Karpas-422 (cell line): ENCODE measurements at regions not wholly inside any gene's neighbourhood (a gene's known extent, or its start where the extent isn't known, plus 50 kb on each side); places are given as distances from the start of the nearest gene placed in this dataset.

Source experiments
- DNase-seq: peaks from one replicate; pipeline ENCODE4 v3.0.0-alpha.2; 2015
- H2AFZ ChIP-seq: fragments of 200-600 bp; sonication (generic); 2 replicates; pipeline ENCODE4 v1.6.1; 2014; ENCODE audit warnings: antibody characterized with exemption, low read length, mixed read lengths
- H3K27ac ChIP-seq: fragments of 200-600 bp; sonication (generic); 2 replicates; pipeline ENCODE4 v1.5.1; 2014; ENCODE audit warnings: mild to moderate bottlenecking, low read length, moderate library complexity
- H3K27me3 ChIP-seq: fragments of 200-600 bp; sonication (generic); 2 replicates; pipeline ENCODE4 v1.6.1; 2014; ENCODE audit warnings: low read length, mixed read lengths
- H3K36me3 ChIP-seq: fragments of 200-600 bp; sonication (generic); 2 replicates; pipeline ENCODE4 v1.6.1; 2014; ENCODE audit warnings: low read length, mixed read lengths; ENCODE audit not compliant: insufficient read depth
- H3K4me1 ChIP-seq: fragments of 200-600 bp; sonication (generic); 2 replicates; pipeline ENCODE4 v1.6.1; 2014; ENCODE audit warnings: mild to moderate bottlenecking, low read length, mixed read lengths
- H3K4me2 ChIP-seq: fragments of 200-600 bp; sonication (generic); 2 replicates; pipeline ENCODE4 v1.6.1; 2014; ENCODE audit warnings: low read length, low read depth, mild to moderate bottlenecking; ENCODE audit not compliant: poor library complexity, severe bottlenecking
- H3K4me3 ChIP-seq: fragments of 200-600 bp; sonication (generic); 2 replicates; pipeline ENCODE4 v1.5.1; 2014; ENCODE audit warnings: mild to moderate bottlenecking, antibody characterized with exemption, low read length, mixed read lengths
- H3K79me2 ChIP-seq: fragments of 200-600 bp; sonication (generic); 2 replicates; pipeline ENCODE4 v1.6.1; 2014; ENCODE audit warnings: mild to moderate bottlenecking, low read length, mixed read lengths
- H3K9ac ChIP-seq: fragments of 200-600 bp; sonication (generic); 2 replicates; pipeline ENCODE4 v1.6.0; 2014; ENCODE audit warnings: low read length
- H3K9me2 ChIP-seq: fragments of 200-600 bp; sonication (generic), shearing (Covaris generic); replicated peaks from 2 replicates; pipeline ENCODE4 v1.6.0; 2014; ENCODE audit warnings: mild to moderate bottlenecking, low read length, moderate library complexity; ENCODE audit not compliant: insufficient read depth
- H3K9me3 ChIP-seq: fragments of 300-700, 200-600 bp; sonication (generic); 2 replicates; pipeline ENCODE4 v1.6.1; 2014; ENCODE audit warnings: low read length, mixed read lengths
- H4K20me1 ChIP-seq: fragments of 200-600 bp; sonication (generic); 2 replicates; pipeline ENCODE4 v1.6.1; 2014; ENCODE audit warnings: mild to moderate bottlenecking, antibody characterized with exemption, low read length, low read depth; ENCODE audit not compliant: insufficient read depth

GRCh38 chr5:2183154-2184025, 300.7 kb upstream of the IRX4 start:
- no peak overlapping the region for H3K27ac ChIP-seq
- no peak overlapping the region for H3K9ac ChIP-seq

GRCh38 chr5:2182020-2182419, 299.3 kb upstream of the IRX4 start:
- Histone ChIP-seq H3K27me3 (no peaks in the 10 kb centered on the region), H3K36me3 (no peaks in the 10 kb centered on the region), H3K9me2 (no peaks in the 10 kb centered on the region), H3K4me1 (no peaks in the 10 kb centered on the region), H3K79me2 (no peaks in the 10 kb centered on the region), H3K4me3 (no peak overlapping the region), H3K4me2 (no peak overlapping the region), H3K9me3 (no peaks in the 10 kb centered on the region), H2AFZ (no peak overlapping the region), H3K9ac (no peak overlapping the region), H4K20me1 (no peaks in the 10 kb centered on the region), H3K27ac (no peak overlapping the region)
- DNase-seq: no peak

More at GRCh38 chr5:2183154-2184025, 300.7 kb upstream of the IRX4 start:
- Histone ChIP-seq H2AFZ (no peak overlapping the region), H3K9me2 (no peaks in the 10 kb centered on the region), H3K27me3 (no peaks in the 10 kb centered on the region), H3K4me2 (no peak overlapping the region), H3K9me3 (no peaks in the 10 kb centered on the region), H4K20me1 (no peaks in the 10 kb centered on the region), H3K4me3 (no peak overlapping the region), H3K4me1 (no peaks in the 10 kb centered on the region), H3K79me2 (no peaks in the 10 kb centered on the region), H3K36me3 (no peaks in the 10 kb centered on the region)
- no peak for DNase-seq

DNA sequence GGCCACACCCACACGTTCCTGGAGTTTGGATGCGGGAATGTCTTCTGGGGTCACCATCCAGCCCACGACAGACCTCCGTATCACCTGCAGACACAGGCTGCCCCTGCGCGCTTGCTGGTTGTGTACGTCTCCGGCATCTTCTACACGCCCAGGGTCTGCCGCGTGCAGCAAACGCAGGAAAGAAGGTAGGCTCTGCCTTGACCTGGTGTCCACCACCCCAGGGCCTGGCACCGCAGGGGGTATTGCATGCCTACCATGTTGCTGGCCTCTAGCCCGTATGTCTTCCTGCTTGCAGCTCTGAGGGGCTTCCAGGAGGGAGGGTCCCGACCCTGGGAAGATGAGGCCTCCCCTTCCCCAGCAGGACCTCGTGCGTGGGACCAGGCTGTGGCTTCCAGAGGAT, 298.8 kb upstream of the IRX4 start:
- DNase-seq: no peak
- Histone ChIP-seq H2AFZ (no peak overlapping the region), H3K4me2 (no peak overlapping the region), H3K9ac (no peak overlapping the region), H3K36me3 (no peaks in the 10 kb centered on the region), H3K27ac (no peak overlapping the region), H3K79me2 (no peaks in the 10 kb centered on the region), H3K4me3 (no peak overlapping the region), H3K27me3 (no peaks in the 10 kb centered on the region), H4K20me1 (no peaks in the 10 kb centered on the region), H3K4me1 (no peaks in the 10 kb centered on the region), H3K9me3 (no peaks in the 10 kb centered on the region), H3K9me2 (no peaks in the 10 kb centered on the region)

DNA sequence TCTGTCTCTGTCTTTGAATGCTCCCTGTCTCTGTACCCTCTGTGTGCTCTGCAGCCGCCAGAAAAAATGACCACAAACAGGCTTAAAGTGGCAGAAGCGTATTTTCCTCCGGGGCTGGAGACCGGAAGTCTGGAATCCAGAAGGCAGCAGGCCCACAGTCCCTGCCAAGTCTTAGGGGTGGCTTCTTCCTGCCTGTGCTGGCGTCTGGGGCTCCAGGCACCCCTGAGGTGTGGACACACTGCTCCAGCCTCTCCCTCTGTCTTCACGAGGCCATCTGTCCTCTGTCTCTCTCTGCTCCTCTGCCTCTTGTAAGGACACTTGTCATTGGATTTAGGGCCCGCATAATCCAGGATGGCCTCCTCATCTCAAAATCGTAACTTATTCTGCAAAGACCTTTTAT, 298.4 kb upstream of the IRX4 start:
- Histone ChIP-seq H3K4me2 (no peak overlapping the region), H3K9me3 (no peaks in the 10 kb centered on the region), H3K27ac (no peak overlapping the region), H3K79me2 (no peaks in the 10 kb centered on the region), H3K4me3 (no peak overlapping the region), H2AFZ (no peak overlapping the region), H3K4me1 (no peaks in the 10 kb centered on the region), H3K9ac (no peak overlapping the region), H4K20me1 (no peaks in the 10 kb centered on the region), H3K9me2 (no peaks in the 10 kb centered on the region), H3K27me3 (no peaks in the 10 kb centered on the region), H3K36me3 (no peaks in the 10 kb centered on the region)
- DNase-seq: no peak

- Histone ChIP-seq H3K36me3 (no peaks in the 10 kb centered on the region), H3K27ac (no peak overlapping the region), H3K4me2 (no peak overlapping the region), H3K9ac (no peak overlapping the region), H3K79me2 (no peaks in the 10 kb centered on the region), H3K9me3 (no peaks in the 10 kb centered on the region), H2AFZ (no peak overlapping the region), H3K4me1 (no peaks in the 10 kb centered on the region), H3K4me3 (no peak overlapping the region), H3K9me2 (no peaks in the 10 kb centered on the region), H3K27me3 (no peaks in the 10 kb centered on the region), H4K20me1 (no peaks in the 10 kb centered on the region)
- no peak for DNase-seq
Measured at GRCh38 chr5:2180456-2180855, 297.7 kb upstream of the IRX4 start.

GRCh38 chr5:2179861-2180260, 297.1 kb upstream of the IRX4 start:
- H3K27me3 ChIP-seq: no peaks in the 10 kb centered on the region
- H3K4me1 ChIP-seq: no peaks in the 10 kb centered on the region
- no peak overlapping the region for H2AFZ ChIP-seq
- H3K36me3 ChIP-seq: no peaks in the 10 kb centered on the region
- H3K27ac ChIP-seq: no peak overlapping the region
- no peak overlapping the region for H3K9ac ChIP-seq
- H3K9me3 ChIP-seq: no peaks in the 10 kb centered on the region
- no peak for DNase-seq
- H3K9me2 ChIP-seq: no peaks in the 10 kb centered on the region
- no peaks in the 10 kb centered on the region for H4K20me1 ChIP-seq
- no peak overlapping the region for H3K4me2 ChIP-seq
- H3K79me2 ChIP-seq: no peaks in the 10 kb centered on the region
- no peak overlapping the region for H3K4me3 ChIP-seq

GRCh38 chr5:2178528-2178927, 295.8 kb upstream of the IRX4 start:
- Histone ChIP-seq H3K79me2 (no peaks in the 10 kb centered on the region), H3K9me2 (no peaks in the 10 kb centered on the region), H3K4me2 (no peak overlapping the region), H3K36me3 (no peaks in the 10 kb centered on the region), H2AFZ (no peak overlapping the region), H3K27me3 (no peaks in the 10 kb centered on the region), H3K4me1 (no peaks in the 10 kb centered on the region), H3K27ac (no peak overlapping the region), H3K4me3 (no peak overlapping the region), H4K20me1 (no peaks in the 10 kb centered on the region), H3K9me3 (no peaks in the 10 kb centered on the region), H3K9ac (no peak overlapping the region)
- no peak for DNase-seq

GRCh38 chr5:2178071-2178477, 295.3 kb upstream of the IRX4 start:
- Histone ChIP-seq H3K27ac (no peak overlapping the region), H4K20me1 (no peaks in the 10 kb centered on the region), H3K9me2 (no peaks in the 10 kb centered on the region), H3K9ac (no peak overlapping the region), H2AFZ (no peak overlapping the region), H3K79me2 (no peaks in the 10 kb centered on the region), H3K27me3 (no peaks in the 10 kb centered on the region), H3K36me3 (no peaks in the 10 kb centered on the region), H3K4me1 (peaks cover under 1% of the 10 kb centered on the region; the same call in 1 of the 2 replicates), H3K9me3 (no peaks in the 10 kb centered on the region), H3K4me3 (no peak overlapping the region), H3K4me2 (no peak overlapping the region)
- DNase-seq: no peak
